Esophagus squamous epithelium (tissue), 4 donors: ENCODE measurements at regions not wholly inside any gene's neighbourhood (a gene's known extent, or its start where the extent isn't known, plus 50 kb on each side); places are given as distances from the start of the nearest gene placed in this dataset.

Experiments
- POLR2A ChIP-seq, 4 donors: fragments of 450-650 bp; IDR thresholded peaks; one replicate each; pipeline ENCODE4 v1.6.1; 2017; ENCODE audit warnings: antibody characterized with exemption in 4 of 4, mild to moderate bottlenecking in 4 of 4, moderate library complexity in 3 of 4
- TF ChIP-seq, protein P1 (sequence below), 6 experiments: fragments of 450-650 bp in 4 of 6; fragments of 200-600 bp in 2 of 6; sonication (generic) in 2 of 6; IDR thresholded peaks; one replicate each; pipeline ENCODE4 v1.5.1; 2016 to 2019; ENCODE audit warnings: antibody characterized with exemption in 6 of 6, mild to moderate bottlenecking in 4 of 6, moderate library complexity in 4 of 6

DNA sequence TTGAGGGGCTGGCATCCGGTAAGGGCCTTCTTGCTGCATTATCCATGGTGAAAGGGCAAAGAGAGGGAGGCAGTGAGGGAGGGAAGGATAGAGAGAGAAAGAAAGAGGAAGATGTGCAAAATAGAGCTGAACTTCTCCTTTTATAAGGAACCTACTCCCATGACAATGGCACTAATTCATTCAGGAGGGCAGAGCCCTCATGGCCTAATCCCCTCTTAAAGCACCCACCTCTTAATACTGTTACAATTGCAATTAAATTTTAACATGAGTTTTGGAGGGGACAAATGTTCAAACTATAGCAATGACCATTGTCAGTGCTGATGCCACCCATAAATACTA lies 60.2 kb downstream of the CXCR4 start:
- TF ChIP-seq, protein P1, sequence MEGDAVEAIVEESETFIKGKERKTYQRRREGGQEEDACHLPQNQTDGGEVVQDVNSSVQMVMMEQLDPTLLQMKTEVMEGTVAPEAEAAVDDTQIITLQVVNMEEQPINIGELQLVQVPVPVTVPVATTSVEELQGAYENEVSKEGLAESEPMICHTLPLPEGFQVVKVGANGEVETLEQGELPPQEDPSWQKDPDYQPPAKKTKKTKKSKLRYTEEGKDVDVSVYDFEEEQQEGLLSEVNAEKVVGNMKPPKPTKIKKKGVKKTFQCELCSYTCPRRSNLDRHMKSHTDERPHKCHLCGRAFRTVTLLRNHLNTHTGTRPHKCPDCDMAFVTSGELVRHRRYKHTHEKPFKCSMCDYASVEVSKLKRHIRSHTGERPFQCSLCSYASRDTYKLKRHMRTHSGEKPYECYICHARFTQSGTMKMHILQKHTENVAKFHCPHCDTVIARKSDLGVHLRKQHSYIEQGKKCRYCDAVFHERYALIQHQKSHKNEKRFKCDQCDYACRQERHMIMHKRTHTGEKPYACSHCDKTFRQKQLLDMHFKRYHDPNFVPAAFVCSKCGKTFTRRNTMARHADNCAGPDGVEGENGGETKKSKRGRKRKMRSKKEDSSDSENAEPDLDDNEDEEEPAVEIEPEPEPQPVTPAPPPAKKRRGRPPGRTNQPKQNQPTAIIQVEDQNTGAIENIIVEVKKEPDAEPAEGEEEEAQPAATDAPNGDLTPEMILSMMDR (IDR thresholded peaks at IDR 0.05): no peak
- no peak for TF ChIP-seq POLR2A (IDR thresholded peaks at IDR 0.05)
